HG02943 (cell line): ENCODE measurements at regions not wholly inside any gene's neighbourhood (a gene's known extent, or its start where the extent isn't known, plus 50 kb on each side); places are given as distances from the start of the nearest gene placed in this dataset.
"Not testable (repeated sequence)": the region's sequence is repeated elsewhere in the genome, so short reads cannot be mapped to it uniquely, and the experiment has no call there.

Source experiments
- ATAC-seq: cut with Tn5 transposase; IDR thresholded peaks from one replicate; pipeline ENCODE4 v1.9.1; 2021; ENCODE audit warnings: mild to moderate bottlenecking, low read depth, moderate library complexity; ENCODE audit not compliant: unreplicated experiment

- ATAC-seq, result no peak
Measured at GRCh38 chr6:44038543-44039065, 88.6 kb downstream of the MRPL14 start.

- ATAC-seq, result no peak
Measured at GRCh38 chr6:44037847-44038542, 89.3 kb downstream of the MRPL14 start.

GRCh38 chr6:44037276-44037675 is 90.0 kb downstream of the MRPL14 start:
- not testable (repeated sequence) for ATAC-seq

- ATAC-seq, result no peak
Measured at GRCh38 chr6:44036699-44037101, 90.6 kb downstream of the MRPL14 start.

- ATAC-seq, result no peak
Measured at GRCh38 chr6:44036196-44036595, 91.1 kb downstream of the MRPL14 start.

- ATAC-seq, result no peak
Measured at GRCh38 chr6:44035621-44036020, 91.6 kb downstream of the MRPL14 start.

- no peak for ATAC-seq
Measured at GRCh38 chr6:44034931-44035345, 92.3 kb downstream of the MRPL14 start.

- ATAC-seq, result no peak
Measured at GRCh38 chr6:44034391-44034861, 92.8 kb downstream of the MRPL14 start.

- ATAC-seq, result no peak
Measured at GRCh38 chr6:44030812-44031454, 96.3 kb downstream of the MRPL14 start.

- no peak for ATAC-seq
Measured at GRCh38 chr6:44029444-44030185, 97.6 kb downstream of the MRPL14 start.

GRCh38 chr6:44028789-44029310 is 98.4 kb downstream of the MRPL14 start:
- ATAC-seq, result no peak

- no peak for ATAC-seq
Measured at GRCh38 chr6:44025226-44025625, 102.0 kb downstream of the MRPL14 start.

GRCh38 chr6:44024574-44025219 is 102.6 kb downstream of the MRPL14 start:
- ATAC-seq, result no peak

- ATAC-seq, result no peak
Measured at GRCh38 chr6:44023586-44024454, 103.4 kb downstream of the MRPL14 start.

GRCh38 chr6:44022671-44023352 is 104.4 kb downstream of the MRPL14 start:
- ATAC-seq, result no peak

- no peak for ATAC-seq
Measured at GRCh38 chr6:44022296-44022661, 105.0 kb downstream of the MRPL14 start.

GRCh38 chr6:44021589-44022295 is 105.5 kb downstream of the MRPL14 start:
- no peak for ATAC-seq

- ATAC-seq, result no peak
Measured at GRCh38 chr6:44020664-44021425, 106.4 kb downstream of the MRPL14 start.
